Upper lobe of left lung (tissue), 6 donors: ENCODE measurements at regions not wholly inside any gene's neighbourhood (a gene's known extent, or its start where the extent isn't known, plus 50 kb on each side); places are given as distances from the start of the nearest gene placed in this dataset.

Experiments used
- ATAC-seq, 2 donors: fragments of 200-7000 bp; cut with Tn5 transposase; one replicate each; pipeline ENCODE4 v1.9.1; 2022; ENCODE audit warnings: mild to moderate bottlenecking in 2 of 2, moderate library complexity in 2 of 2; ENCODE audit not compliant: low FRiP score in 2 of 2
- DNase-seq, 2 donors: peaks; one replicate each; pipeline ENCODE4 v3.0.0-alpha.2; 2019 to 2020
- H3K27ac ChIP-seq, 4 donors: fragments of 200-600 bp; sonication (generic); one replicate each; pipeline ENCODE4 v1.5.1; 2016 to 2019
- H3K27me3 ChIP-seq, 4 donors: fragments of 200-600 bp; sonication (generic); one replicate each; pipeline ENCODE4 v1.5.1; 2017 to 2019
- H3K36me3 ChIP-seq, 4 donors: fragments of 200-600 bp; sonication (generic); one replicate each; pipeline ENCODE4 v1.5.1; 2016 to 2019
- H3K4me1 ChIP-seq, 4 donors: fragments of 200-600 bp; sonication (generic); one replicate each; pipeline ENCODE4 v1.5.1; 2018 to 2019
- H3K4me3 ChIP-seq, 4 donors: fragments of 200-600 bp; sonication (generic); one replicate each; pipeline ENCODE4 v1.5.1; 2017 to 2019; ENCODE audit warnings: mild to moderate bottlenecking in 2 of 4, moderate library complexity in 1 of 4
- H3K9me3 ChIP-seq, 4 donors: fragments of 200-600 bp; sonication (generic); one replicate each; pipeline ENCODE4 v1.5.1; 2018 to 2019
- CTCF ChIP-seq, 6 experiments: fragments of 450-650 bp in 4 of 6; fragments of 200-600 bp in 2 of 6; sonication (generic) in 2 of 6; IDR thresholded peaks; one replicate each; pipeline ENCODE4 v1.5.1; 2016 to 2019; ENCODE audit warnings: antibody characterized with exemption in 6 of 6
- EP300 ChIP-seq, 4 donors: sonication (generic); formaldehyde crosslinking; IDR thresholded peaks; one replicate each; pipeline ENCODE4 v1.5.1; 2017; ENCODE audit warnings: antibody characterized with exemption in 4 of 4, control low read depth in 2 of 4
- POLR2A ChIP-seq, 4 donors: fragments of 450-650 bp; IDR thresholded peaks; one replicate each; pipeline ENCODE4 v1.5.1; 2016 to 2017; ENCODE audit warnings: antibody characterized with exemption in 4 of 4, mild to moderate bottlenecking in 2 of 4
- POLR2AphosphoS5 ChIP-seq, 2 donors: sonication (generic); formaldehyde crosslinking; IDR thresholded peaks; one replicate each; pipeline ENCODE4 v1.5.1; 2017; ENCODE audit warnings: antibody characterized with exemption in 2 of 2
- WGBS, 2 donors: methylation state at CpG; one replicate each; pipeline ENCODE4 v1.1.5; 2017 to 2018; 5-methylcytosine and 5-hydroxymethylcytosine counted together
- donor health status: DM: no; HTN: no; CAD: no; lungs with moderate emphysema.
- donor health status: DM: no; HTN: yes; CAD: no; lungs with severe emphysema.

- WGBS, 2 donors: 73 to 82% methylated on average over 1 of the region's 1 CpG
- H3K36me3 ChIP-seq: no peaks in the 10 kb centered on the region
Observed at GRCh38 chr5:121288781-121289180, 562.9 kb upstream of the FTMT start.

GRCh38 chr5:121292664-121293063, 559.0 kb upstream of the FTMT start:
- Histone ChIP-seq H3K9me3 (no peaks in the 10 kb centered on the region), H3K27me3 (no peaks in the 10 kb centered on the region), H3K36me3 (no peaks in the 10 kb centered on the region), H3K4me1 (no peaks in the 10 kb centered on the region), H3K27ac (no peak overlapping the region), H3K4me3 (no peak overlapping the region)
- 45 to 51% methylated on average over 2 of the region's 2 CpGs for WGBS, 2 donors
- no peak for TF ChIP-seq EP300 (IDR thresholded peaks at IDR 0.05)
- no peak for TF ChIP-seq CTCF (IDR thresholded peaks at IDR 0.05)
- no peak for TF ChIP-seq POLR2A (IDR thresholded peaks at IDR 0.05)
- TF ChIP-seq POLR2AphosphoS5 (IDR thresholded peaks at IDR 0.05): no peak
- ATAC-seq (no peak), DNase-seq (no peak)

More at GRCh38 chr5:121288781-121289180, 562.9 kb upstream of the FTMT start:
- Histone ChIP-seq H3K27me3 (no peaks in the 10 kb centered on the region), H3K9me3 (no peaks in the 10 kb centered on the region), H3K27ac (no peak overlapping the region), H3K4me3 (no peak overlapping the region), H3K4me1 (no peaks in the 10 kb centered on the region)
- no peak for DNase-seq
- no peak for TF ChIP-seq CTCF (IDR thresholded peaks at IDR 0.05)
- no peak for TF ChIP-seq POLR2A (IDR thresholded peaks at IDR 0.05)
- TF ChIP-seq EP300 (IDR thresholded peaks at IDR 0.05): no peak
- TF ChIP-seq POLR2AphosphoS5 (IDR thresholded peaks at IDR 0.05): no peak
- no peak for ATAC-seq

GRCh38 chr5:121296356-121296755, 555.3 kb upstream of the FTMT start:
- no peak for ATAC-seq
- Histone ChIP-seq H3K9me3 (no peaks in the 10 kb centered on the region), H3K27me3 (no peaks in the 10 kb centered on the region), H3K4me1 (no peaks in the 10 kb centered on the region), H3K27ac (no peak overlapping the region), H3K4me3 (no peak overlapping the region), H3K36me3 (no peaks in the 10 kb centered on the region)
- no peak for DNase-seq
- no peak for TF ChIP-seq POLR2A (IDR thresholded peaks at IDR 0.05)
- TF ChIP-seq CTCF (IDR thresholded peaks at IDR 0.05): no peak
- no peak for TF ChIP-seq POLR2AphosphoS5 (IDR thresholded peaks at IDR 0.05)
- TF ChIP-seq EP300 (IDR thresholded peaks at IDR 0.05): no peak
- WGBS, 2 donors: 57 to 61% methylated on average over 2 of the region's 2 CpGs

GRCh38 chr5:121299153-121299552, 552.5 kb upstream of the FTMT start:
- WGBS, 2 donors: 83 to 87% methylated on average over 3 of the region's 3 CpGs
- Histone ChIP-seq H3K4me3 (no peak overlapping the region), H3K27ac (no peak overlapping the region), H3K36me3 (no peaks in the 10 kb centered on the region), H3K4me1 (no peaks in the 10 kb centered on the region), H3K27me3 (no peaks in the 10 kb centered on the region), H3K9me3 (no peaks in the 10 kb centered on the region)
- no peak for DNase-seq
- no peak for ATAC-seq
- no peak for TF ChIP-seq EP300 (IDR thresholded peaks at IDR 0.05)

GRCh38 chr5:121304838-121305237, 546.8 kb upstream of the FTMT start:
- no peaks in the 10 kb centered on the region for H3K36me3 ChIP-seq
- ATAC-seq: no peak
- H3K27me3 ChIP-seq: no peaks in the 10 kb centered on the region
- H3K4me3 ChIP-seq: no peak overlapping the region
- H3K27ac ChIP-seq: no peak overlapping the region
- H3K4me1 ChIP-seq: no peaks in the 10 kb centered on the region
- TF ChIP-seq POLR2AphosphoS5 (IDR thresholded peaks at IDR 0.05) (no peak), EP300 (IDR thresholded peaks at IDR 0.05) (no peak), CTCF (IDR thresholded peaks at IDR 0.05) (no peak), POLR2A (IDR thresholded peaks at IDR 0.05) (no peak)
- DNase-seq: no peak
- 94 to 95% methylated on average over 1 of the region's 1 CpG for WGBS, 2 donors
- H3K9me3 ChIP-seq: no peaks in the 10 kb centered on the region
